ENCODE measurements at regions not wholly inside any gene's neighbourhood (a gene's known extent, or its start where the extent isn't known, plus 50 kb on each side); places are given as distances from the start of the nearest gene placed in this dataset.

- Histone ChIP-seq H3K4me3 (ENCODE audit: insufficient read depth, low read depth, low read length) (no peak overlapping the region), H3K36me3 (replicated peaks; ENCODE audit: control insufficient read depth, insufficient read depth, low read length) (no peaks in the 10 kb centered on the region), H3K27me3 (ENCODE audit: control insufficient read depth, insufficient read depth, low read length) (no peaks in the 10 kb centered on the region)
- DNase-seq, result peak; percentile 60
Observed at GRCh38 chr6:166750108-166750793, 123.2 kb upstream of the RPS6KA2 start.

GRCh38 chr6:166749666-166750065, 122.6 kb upstream of the RPS6KA2 start:
- no peaks in the 10 kb centered on the region for H3K27me3 ChIP-seq (ENCODE audit: control insufficient read depth, insufficient read depth, low read length)
- peak; percentile 63 for DNase-seq
- H3K36me3 ChIP-seq (replicated peaks; ENCODE audit: control insufficient read depth, insufficient read depth, low read length), result no peaks in the 10 kb centered on the region; the same call in 1 of the 2 replicates
- no peak overlapping the region for H3K4me3 ChIP-seq (ENCODE audit: insufficient read depth, low read depth, low read length)

GRCh38 chr6:166747644-166748595, 120.9 kb upstream of the RPS6KA2 start:
- no peak overlapping the region for H3K4me3 ChIP-seq (ENCODE audit: insufficient read depth, low read depth, low read length)
- peak; percentile 76 for DNase-seq
- no peaks in the 10 kb centered on the region; the same call in 1 of the 2 replicates for H3K36me3 ChIP-seq (replicated peaks; ENCODE audit: control insufficient read depth, insufficient read depth, low read length)
- no peaks in the 10 kb centered on the region for H3K27me3 ChIP-seq (ENCODE audit: control insufficient read depth, insufficient read depth, low read length)

DNA sequence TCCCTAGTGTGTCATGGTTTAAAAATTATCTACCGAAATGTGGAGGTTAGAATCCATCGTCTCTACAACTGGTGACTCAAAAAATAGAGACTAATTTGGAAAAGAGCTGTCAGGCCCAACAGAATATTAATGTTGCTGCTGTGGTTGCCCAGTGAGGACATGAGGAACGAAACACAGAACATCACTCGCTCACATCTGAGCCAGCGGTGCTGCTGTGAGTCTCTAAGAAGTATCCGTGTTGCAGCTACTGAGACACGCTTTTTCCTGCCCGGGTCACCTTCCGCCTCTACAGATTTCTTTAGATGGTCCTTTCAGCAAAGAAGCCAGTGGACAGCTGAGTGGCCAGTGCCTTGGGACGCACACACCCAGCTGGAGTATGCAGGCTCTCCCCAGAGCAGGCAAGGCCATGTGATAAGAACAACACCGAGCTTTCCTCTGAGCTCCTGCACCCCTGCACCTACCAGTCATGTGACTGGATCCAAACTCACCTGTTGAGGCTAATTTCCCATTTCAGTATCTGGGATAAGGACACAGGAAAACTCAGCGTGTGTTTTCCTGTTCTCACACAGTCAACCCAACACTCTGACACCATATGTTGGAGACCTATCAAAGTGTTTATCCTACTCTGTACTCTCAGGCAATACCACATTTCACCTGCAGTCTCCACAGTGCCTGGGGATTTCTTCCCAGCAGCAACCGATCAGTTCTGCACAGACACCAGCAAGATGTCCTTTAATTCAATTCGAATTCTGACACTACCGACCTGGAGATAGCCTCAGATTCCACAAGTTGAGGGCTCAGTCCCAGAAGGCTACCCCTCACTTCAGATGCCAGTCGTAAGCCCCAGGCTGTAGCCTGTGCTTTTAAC, 119.0 kb upstream of the RPS6KA2 start:
- peak; percentile 62 for DNase-seq

GRCh38 chr6:166744223-166745134, 117.4 kb upstream of the RPS6KA2 start:
- Histone ChIP-seq H3K4me3 (ENCODE audit: insufficient read depth, low read depth, low read length) (no peak overlapping the region), H3K27me3 (ENCODE audit: control insufficient read depth, insufficient read depth, low read length) (no peaks in the 10 kb centered on the region), H3K36me3 (replicated peaks; ENCODE audit: control insufficient read depth, insufficient read depth, low read length) (no peaks in the 10 kb centered on the region; the same call in 1 of the 2 replicates)
- peak; percentile 83 for DNase-seq

More for the DNA sequence above, 119.0 kb upstream of the RPS6KA2 start:
- Histone ChIP-seq H3K36me3 (replicated peaks; ENCODE audit: control insufficient read depth, insufficient read depth, low read length) (no peaks in the 10 kb centered on the region; the same call in 1 of the 2 replicates), H3K4me3 (ENCODE audit: insufficient read depth, low read depth, low read length) (no peak overlapping the region), H3K27me3 (ENCODE audit: control insufficient read depth, insufficient read depth, low read length) (no peaks in the 10 kb centered on the region)

- Histone ChIP-seq H3K27me3 (ENCODE audit: control insufficient read depth, insufficient read depth, low read length) (no peaks in the 10 kb centered on the region), H3K36me3 (replicated peaks; ENCODE audit: control insufficient read depth, insufficient read depth, low read length) (no peaks in the 10 kb centered on the region; the same call in 1 of the 2 replicates), H3K4me3 (ENCODE audit: insufficient read depth, low read depth, low read length) (no peak overlapping the region)
- peak; percentile 41 for DNase-seq
Observed at GRCh38 chr6:166743406-166744222, 116.6 kb upstream of the RPS6KA2 start.

GRCh38 chr6:166742981-166743380, 115.9 kb upstream of the RPS6KA2 start:
- H3K4me3 ChIP-seq (ENCODE audit: insufficient read depth, low read depth, low read length), result no peak overlapping the region
- no peaks in the 10 kb centered on the region; the same call in 1 of the 2 replicates for H3K36me3 ChIP-seq (replicated peaks; ENCODE audit: control insufficient read depth, insufficient read depth, low read length)
- no peak for DNase-seq
- H3K27me3 ChIP-seq (ENCODE audit: control insufficient read depth, insufficient read depth, low read length), result no peaks in the 10 kb centered on the region

GRCh38 chr6:166739976-166740318, 112.9 kb upstream of the RPS6KA2 start:
- no peak overlapping the region for H3K4me3 ChIP-seq (ENCODE audit: insufficient read depth, low read depth, low read length)
- no peaks in the 10 kb centered on the region; the same call in 1 of the 2 replicates for H3K36me3 ChIP-seq (replicated peaks; ENCODE audit: control insufficient read depth, insufficient read depth, low read length)
- DNase-seq, result no peak
- H3K27me3 ChIP-seq (ENCODE audit: control insufficient read depth, insufficient read depth, low read length), result no peaks in the 10 kb centered on the region

- H3K27me3 ChIP-seq (ENCODE audit: control insufficient read depth, insufficient read depth, low read length), result no peaks in the 10 kb centered on the region
- H3K4me3 ChIP-seq (ENCODE audit: insufficient read depth, low read depth, low read length), result no peak overlapping the region
- DNase-seq, result no peak
- no peaks in the 10 kb centered on the region for H3K36me3 ChIP-seq (replicated peaks; ENCODE audit: control insufficient read depth, insufficient read depth, low read length)
Observed at GRCh38 chr6:166739117-166739975, 112.3 kb upstream of the RPS6KA2 start.

DNA sequence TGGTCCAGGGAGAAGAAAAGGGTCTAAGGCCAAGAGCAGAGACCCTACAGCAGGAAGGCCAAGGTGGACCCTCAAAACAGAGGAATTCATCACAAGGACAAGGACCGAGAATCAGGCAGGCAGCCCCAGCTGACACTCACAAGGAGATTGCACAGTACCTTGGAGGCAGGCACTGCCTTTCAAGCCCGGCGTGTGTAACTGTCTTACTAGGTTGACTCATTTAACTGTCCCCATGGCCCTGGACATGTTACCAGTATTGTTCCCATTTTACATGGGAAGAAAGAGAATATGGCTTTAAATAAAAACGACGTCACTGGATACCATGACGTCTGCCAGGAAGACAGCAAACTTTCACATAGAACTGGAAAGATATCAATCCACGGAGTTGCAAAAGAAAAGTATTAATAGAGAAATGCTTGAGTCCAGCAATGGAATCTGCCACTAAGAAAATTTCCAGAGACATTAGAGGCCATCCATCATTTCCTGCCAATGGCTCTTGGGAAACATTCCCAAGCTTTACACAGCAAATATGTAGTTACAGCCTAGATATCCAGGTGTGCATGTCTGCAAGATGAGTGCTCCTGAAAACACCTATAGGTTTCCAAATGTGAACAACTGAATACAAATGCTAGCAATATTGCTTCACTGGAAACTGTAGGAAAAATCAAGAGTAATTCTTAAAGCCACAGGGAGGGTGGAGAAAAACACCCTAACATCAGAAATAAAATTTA, 111.5 kb upstream of the RPS6KA2 start:
- Histone ChIP-seq H3K4me3 (ENCODE audit: insufficient read depth, low read depth, low read length) (no peak overlapping the region), H3K36me3 (replicated peaks; ENCODE audit: control insufficient read depth, insufficient read depth, low read length) (no peaks in the 10 kb centered on the region), H3K27me3 (ENCODE audit: control insufficient read depth, insufficient read depth, low read length) (no peaks in the 10 kb centered on the region)
- DNase-seq, result no peak

DNA sequence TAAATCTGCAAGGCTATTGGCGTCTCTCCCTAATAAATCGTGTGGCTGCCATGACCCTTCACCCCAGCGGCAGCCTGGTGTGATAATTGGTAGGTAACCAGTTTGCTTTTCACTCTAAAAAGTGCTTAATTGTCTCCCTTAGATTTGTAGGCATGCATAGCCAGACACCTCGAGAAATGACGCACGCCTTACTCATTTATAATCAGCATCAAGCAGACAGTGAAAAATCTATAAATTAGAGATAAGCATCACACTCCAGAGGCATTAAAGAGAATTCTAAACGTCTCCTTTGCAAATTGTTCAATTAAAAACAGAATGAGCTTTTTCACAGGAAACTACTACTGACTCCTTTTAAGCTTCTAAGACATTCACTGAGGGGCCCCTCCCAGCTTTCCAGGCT, 110.2 kb upstream of the RPS6KA2 start:
- Histone ChIP-seq H3K36me3 (replicated peaks; ENCODE audit: control insufficient read depth, insufficient read depth, low read length) (no peaks in the 10 kb centered on the region), H3K4me3 (ENCODE audit: insufficient read depth, low read depth, low read length) (no peak overlapping the region), H3K27me3 (ENCODE audit: control insufficient read depth, insufficient read depth, low read length) (no peaks in the 10 kb centered on the region)
- no peak for DNase-seq

DNA sequence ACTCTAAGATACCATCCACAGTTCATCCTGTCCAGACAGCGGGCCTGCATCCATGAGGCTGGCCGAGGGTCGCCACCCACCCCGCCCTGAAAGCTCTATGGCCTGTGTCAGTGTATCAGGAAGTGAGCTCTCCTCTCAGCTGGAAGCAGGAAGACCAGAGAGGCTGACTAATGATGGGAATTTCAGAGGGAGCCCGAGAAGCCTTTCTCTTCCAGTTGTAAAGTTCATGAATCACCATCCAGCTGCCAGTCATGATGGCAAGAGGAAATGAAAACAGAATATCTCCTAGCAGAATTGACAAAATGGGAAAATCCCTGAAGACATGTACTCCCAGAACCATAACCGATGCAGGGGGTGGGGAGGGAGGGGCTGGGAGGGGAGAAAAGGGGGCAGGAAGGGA, 109.6 kb upstream of the RPS6KA2 start:
- no peak for DNase-seq
- Histone ChIP-seq H3K36me3 (replicated peaks; ENCODE audit: control insufficient read depth, insufficient read depth, low read length) (no peaks in the 10 kb centered on the region), H3K4me3 (ENCODE audit: insufficient read depth, low read depth, low read length) (no peak overlapping the region), H3K27me3 (ENCODE audit: control insufficient read depth, insufficient read depth, low read length) (no peaks in the 10 kb centered on the region)
